ENCODE measurements at regions not wholly inside any gene's neighbourhood (a gene's known extent, or its start where the extent isn't known, plus 50 kb on each side); places are given as distances from the start of the nearest gene placed in this dataset.

DNA sequence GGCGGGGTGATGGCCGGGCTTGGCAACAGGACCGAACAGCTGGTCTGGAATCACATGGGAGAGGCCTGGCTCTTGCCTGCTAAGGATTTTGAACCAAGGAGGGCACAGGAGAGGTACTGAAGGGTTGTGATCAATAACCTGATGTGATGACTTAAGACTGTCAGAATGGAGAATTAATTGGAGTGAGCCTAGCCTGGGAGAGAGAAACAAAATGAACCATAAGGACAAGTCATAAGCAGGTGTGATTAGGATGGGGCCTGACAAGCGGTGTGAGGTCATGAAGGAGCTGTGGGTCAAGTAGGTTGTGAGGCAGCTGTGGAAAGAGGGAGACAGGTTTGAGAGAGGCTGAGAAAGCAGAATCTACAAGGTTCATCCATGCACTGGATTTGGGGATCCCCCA lies 104.6 kb downstream of the MED10 start:
- Histone ChIP-seq H3K4me1 (ENCODE audit: control insufficient read depth, insufficient read depth, low read length) (no peaks in the 10 kb centered on the region), H3K27ac (ENCODE audit: low read depth, low read length) (no peak overlapping the region), H3K9me3 (ENCODE audit: control insufficient read depth, insufficient read depth, low read depth, low read length) (no peaks in the 10 kb centered on the region), H3K4me3 (ENCODE audit: low read depth, low read length) (no peak overlapping the region), H3K36me3 (ENCODE audit: control insufficient read depth, insufficient read depth, low read length) (no peaks in the 10 kb centered on the region), H3K27me3 (ENCODE audit: control insufficient read depth, insufficient read depth, low read length) (no peaks in the 10 kb centered on the region), H3K9ac (ENCODE audit: low read length) (no peak overlapping the region)

DNA sequence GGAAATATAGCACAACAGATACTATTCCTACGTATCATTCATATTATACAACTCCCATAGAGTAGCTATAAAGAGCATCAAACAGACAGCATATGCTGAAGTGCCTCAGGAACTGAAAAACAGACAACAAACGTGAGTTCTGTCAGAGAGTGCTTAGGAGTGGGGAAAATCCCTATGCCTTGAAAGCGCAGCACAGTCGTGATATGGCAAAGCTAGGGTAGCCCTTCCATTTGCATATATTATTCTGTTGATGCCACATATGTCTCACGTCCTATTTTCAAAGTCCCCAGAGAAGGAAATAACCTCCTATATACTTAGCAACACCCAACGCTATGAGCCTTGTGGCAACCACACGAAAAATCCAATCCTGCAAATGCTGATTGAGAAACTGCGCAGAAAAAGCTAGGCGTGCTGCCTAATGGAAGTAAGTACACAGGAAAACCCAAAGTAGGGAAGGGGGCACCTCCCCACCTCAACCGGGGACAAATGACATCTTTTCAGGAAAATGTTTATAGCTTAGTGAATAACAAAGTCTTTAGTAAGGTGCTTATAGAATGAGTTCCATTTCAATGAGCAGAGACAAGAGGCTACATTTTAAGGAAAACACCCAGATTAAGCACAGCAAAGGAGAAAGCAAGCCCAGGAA lies 105.1 kb downstream of the MED10 start:
- Histone ChIP-seq H3K27ac (ENCODE audit: low read depth, low read length) (no peak overlapping the region), H3K4me3 (ENCODE audit: low read depth, low read length) (no peak overlapping the region), H3K36me3 (ENCODE audit: control insufficient read depth, insufficient read depth, low read length) (no peaks in the 10 kb centered on the region), H3K4me1 (ENCODE audit: control insufficient read depth, insufficient read depth, low read length) (no peaks in the 10 kb centered on the region), H3K9me3 (ENCODE audit: control insufficient read depth, insufficient read depth, low read depth, low read length) (no peaks in the 10 kb centered on the region), H3K27me3 (ENCODE audit: control insufficient read depth, insufficient read depth, low read length) (no peaks in the 10 kb centered on the region), H3K9ac (ENCODE audit: low read length) (no peak overlapping the region)

DNA sequence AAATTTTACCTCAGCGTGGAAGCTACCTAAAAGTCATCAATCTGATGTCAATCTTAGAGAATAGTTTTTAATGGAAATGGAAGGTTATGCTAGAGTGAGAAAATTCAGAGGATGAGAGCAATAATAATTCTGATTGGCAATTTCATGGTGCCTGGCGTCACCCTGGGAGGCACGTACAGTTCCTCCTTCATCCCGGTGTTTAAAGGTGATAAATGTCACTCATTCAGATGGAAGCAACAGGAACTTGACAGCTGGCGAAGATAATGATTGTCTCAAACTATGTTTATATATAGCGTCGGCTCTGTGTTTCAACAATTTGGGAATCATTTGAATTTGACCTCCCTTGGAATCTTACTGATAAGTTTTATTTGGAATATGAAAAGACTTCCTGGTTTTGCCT lies 108.4 kb downstream of the MED10 start:
- Histone ChIP-seq H3K4me3 (ENCODE audit: low read depth, low read length) (no peak overlapping the region), H3K27ac (ENCODE audit: low read depth, low read length) (no peak overlapping the region), H3K36me3 (ENCODE audit: control insufficient read depth, insufficient read depth, low read length) (no peaks in the 10 kb centered on the region), H3K9me3 (ENCODE audit: control insufficient read depth, insufficient read depth, low read depth, low read length) (no peaks in the 10 kb centered on the region), H3K9ac (ENCODE audit: low read length) (no peak overlapping the region), H3K4me1 (ENCODE audit: control insufficient read depth, insufficient read depth, low read length) (no peaks in the 10 kb centered on the region), H3K27me3 (ENCODE audit: control insufficient read depth, insufficient read depth, low read length) (no peaks in the 10 kb centered on the region)

DNA sequence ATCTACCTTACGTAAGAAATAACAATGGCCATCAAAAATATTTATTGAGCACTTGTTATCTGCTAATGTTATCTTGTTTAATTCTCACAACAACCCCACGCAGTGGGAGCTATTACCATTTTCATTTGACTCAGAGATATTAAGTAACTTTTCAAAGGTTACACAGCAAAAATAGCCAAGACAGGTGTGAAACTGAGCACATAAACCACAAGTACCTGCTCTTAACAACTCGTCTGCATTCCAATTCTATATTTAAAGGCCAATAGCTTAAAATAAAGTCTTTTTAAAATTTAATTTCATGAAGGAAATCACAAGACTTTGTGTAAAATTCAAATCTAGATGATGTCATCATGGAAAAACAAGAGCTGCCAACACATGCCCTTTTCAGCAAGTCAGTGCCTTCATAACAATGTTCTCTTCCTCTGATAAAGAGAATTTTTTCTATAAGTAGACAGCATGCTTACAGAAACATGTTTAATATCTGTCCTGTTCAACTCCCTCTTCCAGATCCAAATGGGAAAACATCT lies 111.6 kb downstream of the MED10 start:
- H3K9me3 ChIP-seq (ENCODE audit: control insufficient read depth, insufficient read depth, low read depth, low read length): no peaks in the 10 kb centered on the region
- no peaks in the 10 kb centered on the region for H3K4me1 ChIP-seq (ENCODE audit: control insufficient read depth, insufficient read depth, low read length)
- no peaks in the 10 kb centered on the region for H3K27me3 ChIP-seq (ENCODE audit: control insufficient read depth, insufficient read depth, low read length)

DNA sequence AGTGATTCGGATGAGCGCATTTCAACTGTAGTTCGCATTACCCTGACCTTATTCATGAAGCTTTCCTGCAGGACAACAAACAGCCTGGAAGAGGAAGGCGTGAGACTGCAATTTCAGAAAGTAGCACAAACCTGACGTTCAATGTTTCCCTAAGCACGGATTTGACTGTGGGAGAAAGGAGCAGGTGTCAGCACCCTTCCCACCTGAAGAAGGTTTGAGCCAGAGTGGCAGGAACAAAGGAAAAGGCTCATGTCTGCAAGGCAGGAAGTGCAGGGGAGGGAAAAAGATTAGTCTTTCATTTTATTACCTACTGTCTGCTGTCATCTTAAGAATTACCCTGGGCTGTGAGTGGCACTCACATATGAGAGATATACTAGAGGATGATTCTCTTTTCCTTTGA lies 114.0 kb downstream of the MED10 start:
- no peak overlapping the region for H3K27ac ChIP-seq (ENCODE audit: low read depth, low read length)
- H3K9ac ChIP-seq (ENCODE audit: low read length): no peak overlapping the region
- H3K4me1 ChIP-seq (ENCODE audit: control insufficient read depth, insufficient read depth, low read length): no peaks in the 10 kb centered on the region
- no peak overlapping the region for H3K4me3 ChIP-seq (ENCODE audit: low read depth, low read length)
- no peaks in the 10 kb centered on the region for H3K36me3 ChIP-seq (ENCODE audit: control insufficient read depth, insufficient read depth, low read length)
- H3K27me3 ChIP-seq (ENCODE audit: control insufficient read depth, insufficient read depth, low read length): no peaks in the 10 kb centered on the region
- no peaks in the 10 kb centered on the region for H3K9me3 ChIP-seq (ENCODE audit: control insufficient read depth, insufficient read depth, low read depth, low read length)

More for the DNA sequence above, 111.6 kb downstream of the MED10 start:
- H3K9ac ChIP-seq (ENCODE audit: low read length): no peak overlapping the region
- H3K36me3 ChIP-seq (ENCODE audit: control insufficient read depth, insufficient read depth, low read length): no peaks in the 10 kb centered on the region
- H3K4me3 ChIP-seq (ENCODE audit: low read depth, low read length): no peak overlapping the region
- no peak overlapping the region for H3K27ac ChIP-seq (ENCODE audit: low read depth, low read length)

DNA sequence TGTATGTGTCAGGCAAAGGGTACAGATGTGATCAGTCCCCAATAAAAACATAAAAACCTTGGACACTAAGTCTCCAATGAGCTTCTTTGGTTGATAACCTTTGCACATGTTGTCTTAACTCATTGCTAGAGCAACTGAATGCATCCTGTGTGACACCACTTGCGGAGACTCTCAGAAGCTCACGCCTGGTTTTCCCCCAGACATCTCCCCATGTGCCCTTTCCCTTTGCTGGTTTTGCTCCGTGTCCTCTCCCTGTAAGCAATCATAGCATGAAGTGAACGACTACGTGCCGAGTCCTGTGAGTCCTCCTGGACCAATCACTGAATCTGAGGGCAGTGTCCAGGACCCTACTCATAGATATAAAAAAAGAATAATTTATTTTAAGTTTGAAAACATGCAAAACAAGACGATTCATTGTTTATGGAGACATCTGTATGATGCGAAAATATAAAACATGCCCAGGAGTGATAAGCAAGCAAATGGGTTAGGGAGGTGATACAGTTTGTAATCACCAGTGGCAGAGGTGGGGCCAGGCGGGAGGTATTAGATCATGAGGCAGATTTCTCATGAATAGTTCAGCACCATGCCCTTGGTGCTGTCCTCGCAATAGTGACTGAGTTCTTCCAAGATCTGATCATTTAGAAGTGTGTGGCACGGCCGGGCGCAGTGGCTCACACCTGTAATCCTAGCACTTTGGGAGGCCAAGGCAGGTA lies 115.5 kb downstream of the MED10 start:
- Histone ChIP-seq H3K4me1 (ENCODE audit: control insufficient read depth, insufficient read depth, low read length) (no peaks in the 10 kb centered on the region), H3K36me3 (ENCODE audit: control insufficient read depth, insufficient read depth, low read length) (no peaks in the 10 kb centered on the region), H3K4me3 (ENCODE audit: low read depth, low read length) (no peak overlapping the region), H3K9me3 (ENCODE audit: control insufficient read depth, insufficient read depth, low read depth, low read length) (no peaks in the 10 kb centered on the region), H3K9ac (ENCODE audit: low read length) (no peak overlapping the region), H3K27ac (ENCODE audit: low read depth, low read length) (no peak overlapping the region), H3K27me3 (ENCODE audit: control insufficient read depth, insufficient read depth, low read length) (no peaks in the 10 kb centered on the region)

DNA sequence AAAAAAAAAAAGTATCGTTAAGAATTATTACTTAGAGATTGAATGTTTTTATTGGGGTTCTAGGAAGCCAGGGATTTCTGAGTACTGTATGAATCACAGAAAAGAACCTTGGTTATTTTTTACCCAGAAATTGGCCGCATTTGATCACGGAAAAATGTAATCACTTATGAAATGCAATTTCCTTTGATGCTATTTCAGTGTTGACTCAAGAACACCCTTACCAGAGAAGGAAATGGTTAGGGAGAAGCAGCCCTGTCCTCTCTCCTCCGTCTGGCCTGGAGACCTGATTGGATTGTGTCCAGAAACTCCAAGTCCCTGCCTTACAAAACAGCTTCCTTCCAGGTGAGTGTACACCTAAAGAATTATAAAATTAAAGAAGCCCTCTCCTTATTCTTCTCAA lies 116.7 kb downstream of the MED10 start:
- no peaks in the 10 kb centered on the region for H3K4me1 ChIP-seq (ENCODE audit: control insufficient read depth, insufficient read depth, low read length)
- peaks cover 4% of the 10 kb centered on the region; the same call in 1 of the 2 replicates for H3K9me3 ChIP-seq (ENCODE audit: control insufficient read depth, insufficient read depth, low read depth, low read length)
- no peaks in the 10 kb centered on the region for H3K27me3 ChIP-seq (ENCODE audit: control insufficient read depth, insufficient read depth, low read length)
- H3K4me3 ChIP-seq (ENCODE audit: low read depth, low read length): no peak overlapping the region
- no peak overlapping the region for H3K27ac ChIP-seq (ENCODE audit: low read depth, low read length)
- H3K9ac ChIP-seq (ENCODE audit: low read length): no peak overlapping the region
- no peaks in the 10 kb centered on the region for H3K36me3 ChIP-seq (ENCODE audit: control insufficient read depth, insufficient read depth, low read length)

DNA sequence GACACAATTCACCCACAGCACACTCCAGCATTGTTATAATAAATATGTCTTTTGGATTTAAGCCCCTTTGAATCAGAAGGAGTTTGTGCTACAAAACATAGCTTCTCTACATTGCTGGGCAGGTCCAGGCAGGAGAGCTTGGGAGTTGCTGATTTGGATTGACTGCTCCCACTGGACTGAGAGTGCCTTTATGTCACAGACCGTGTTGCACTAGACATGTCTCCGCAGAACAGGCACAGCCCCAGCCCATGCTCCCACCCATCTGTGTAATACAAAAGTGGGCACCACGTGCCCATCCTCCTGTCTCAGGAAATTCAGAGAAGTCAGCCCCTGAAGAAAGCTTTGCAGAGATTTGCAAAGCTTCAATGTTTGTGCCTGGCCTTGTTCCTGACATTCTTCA lies 117.1 kb downstream of the MED10 start:
- Histone ChIP-seq H3K9me3 (ENCODE audit: control insufficient read depth, insufficient read depth, low read depth, low read length) (peaks cover 4% of the 10 kb centered on the region; the same call in 1 of the 2 replicates), H3K4me1 (ENCODE audit: control insufficient read depth, insufficient read depth, low read length) (no peaks in the 10 kb centered on the region), H3K4me3 (ENCODE audit: low read depth, low read length) (no peak overlapping the region), H3K27ac (ENCODE audit: low read depth, low read length) (no peak overlapping the region), H3K36me3 (ENCODE audit: control insufficient read depth, insufficient read depth, low read length) (no peaks in the 10 kb centered on the region), H3K27me3 (ENCODE audit: control insufficient read depth, insufficient read depth, low read length) (no peaks in the 10 kb centered on the region), H3K9ac (ENCODE audit: low read length) (no peak overlapping the region)

DNA sequence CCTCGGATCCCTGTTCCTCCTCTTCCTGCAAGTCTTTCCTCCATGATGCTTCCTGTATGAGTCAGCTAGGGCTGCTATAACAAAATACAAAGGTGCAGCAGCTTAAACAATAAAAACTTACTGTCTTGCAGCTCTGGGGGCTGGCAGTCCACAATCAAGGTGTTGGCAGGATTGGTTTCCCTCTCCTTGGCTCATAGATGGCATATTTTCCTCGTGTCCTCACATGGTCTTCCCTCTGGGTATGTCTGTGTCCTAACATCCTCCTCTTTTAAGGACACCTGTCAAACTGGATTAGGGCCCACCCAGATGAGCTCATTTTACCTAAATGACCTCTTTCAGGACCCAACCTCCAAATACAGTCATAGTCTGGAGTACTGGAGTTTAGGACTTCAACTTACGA lies 117.5 kb downstream of the MED10 start:
- H3K9ac ChIP-seq (ENCODE audit: low read length): no peak overlapping the region
- H3K27ac ChIP-seq (ENCODE audit: low read depth, low read length): no peak overlapping the region
- H3K9me3 ChIP-seq (ENCODE audit: control insufficient read depth, insufficient read depth, low read depth, low read length): peaks cover 4% of the 10 kb centered on the region; the same call in 1 of the 2 replicates
- H3K4me3 ChIP-seq (ENCODE audit: low read depth, low read length): no peak overlapping the region
- H3K4me1 ChIP-seq (ENCODE audit: control insufficient read depth, insufficient read depth, low read length): no peaks in the 10 kb centered on the region
- H3K27me3 ChIP-seq (ENCODE audit: control insufficient read depth, insufficient read depth, low read length): no peaks in the 10 kb centered on the region
- H3K36me3 ChIP-seq (ENCODE audit: control insufficient read depth, insufficient read depth, low read length): no peaks in the 10 kb centered on the region

DNA sequence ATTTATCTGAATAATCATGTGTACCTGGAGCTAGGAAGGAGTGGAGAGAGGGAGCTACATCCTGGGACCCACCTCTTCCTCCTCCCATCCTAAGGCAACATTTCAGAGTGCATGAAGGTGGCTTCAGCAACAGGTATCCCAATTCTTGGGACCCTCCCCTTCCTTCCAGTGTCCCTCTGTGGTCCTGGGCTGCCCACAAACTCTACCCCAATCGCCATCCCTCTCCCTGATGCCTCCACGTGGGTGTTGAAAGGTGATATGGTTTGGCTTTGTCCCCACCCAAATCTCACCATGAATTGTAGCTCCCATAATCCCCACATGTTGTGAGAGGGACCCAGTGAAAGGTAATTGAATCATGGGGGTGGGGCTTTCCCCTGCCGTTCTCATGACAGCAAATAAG lies 121.4 kb downstream of the MED10 start:
- Histone ChIP-seq H3K4me3 (ENCODE audit: low read depth, low read length) (no peak overlapping the region), H3K36me3 (ENCODE audit: control insufficient read depth, insufficient read depth, low read length) (no peaks in the 10 kb centered on the region), H3K9me3 (ENCODE audit: control insufficient read depth, insufficient read depth, low read depth, low read length) (peaks cover 4% of the 10 kb centered on the region; the same call in 1 of the 2 replicates), H3K27ac (ENCODE audit: low read depth, low read length) (no peak overlapping the region), H3K27me3 (ENCODE audit: control insufficient read depth, insufficient read depth, low read length) (no peaks in the 10 kb centered on the region), H3K9ac (ENCODE audit: low read length) (no peak overlapping the region), H3K4me1 (ENCODE audit: control insufficient read depth, insufficient read depth, low read length) (no peaks in the 10 kb centered on the region)

DNA sequence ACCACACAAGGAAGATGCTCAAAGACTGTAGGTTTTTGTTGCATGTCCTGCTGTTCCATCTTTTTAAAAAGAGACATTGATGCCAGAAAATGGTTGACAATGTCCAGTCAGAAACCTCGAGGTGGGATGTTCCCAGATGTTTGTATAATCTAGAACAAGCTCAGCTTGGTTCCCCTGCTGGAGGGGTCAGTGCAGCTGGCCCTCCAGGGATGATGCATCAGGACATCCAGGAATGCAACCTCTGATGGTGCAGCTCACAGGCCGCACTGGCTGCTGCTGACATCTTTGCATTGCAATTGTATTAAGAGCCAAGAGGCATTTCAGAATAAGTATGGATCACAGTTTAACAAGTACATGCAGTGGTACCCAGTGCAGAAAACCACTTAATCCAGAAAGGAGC lies 122.4 kb downstream of the MED10 start:
- no peaks in the 10 kb centered on the region for H3K27me3 ChIP-seq (ENCODE audit: control insufficient read depth, insufficient read depth, low read length)
- H3K4me3 ChIP-seq (ENCODE audit: low read depth, low read length): no peak overlapping the region
- H3K36me3 ChIP-seq (ENCODE audit: control insufficient read depth, insufficient read depth, low read length): no peaks in the 10 kb centered on the region
- no peaks in the 10 kb centered on the region for H3K4me1 ChIP-seq (ENCODE audit: control insufficient read depth, insufficient read depth, low read length)
- no peak overlapping the region for H3K9ac ChIP-seq (ENCODE audit: low read length)
- no peak overlapping the region for H3K27ac ChIP-seq (ENCODE audit: low read depth, low read length)
- H3K9me3 ChIP-seq (ENCODE audit: control insufficient read depth, insufficient read depth, low read depth, low read length): peaks cover 4% of the 10 kb centered on the region; the same call in 1 of the 2 replicates
